ENCODE measurements at regions not wholly inside any gene's neighbourhood (a gene's known extent, or its start where the extent isn't known, plus 50 kb on each side); places are given as distances from the start of the nearest gene placed in this dataset.

DNA sequence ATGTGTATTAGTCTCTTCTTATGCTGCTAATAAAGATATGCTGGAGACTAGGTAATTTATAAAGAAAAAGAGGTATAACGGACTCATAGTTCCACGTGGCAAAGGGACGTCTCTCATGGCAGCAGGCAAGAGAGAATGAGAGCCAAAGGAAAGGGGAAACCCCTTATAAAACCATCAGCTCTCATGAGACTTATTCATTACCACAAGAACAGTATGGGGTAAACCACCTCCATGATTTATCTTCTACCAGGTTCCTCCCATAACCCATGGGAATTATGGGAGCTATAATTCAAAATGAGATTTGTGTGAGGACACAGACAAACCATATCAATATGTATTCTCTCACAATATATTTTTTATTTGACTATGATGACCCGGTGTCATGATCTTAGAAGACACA is 109.1 kb downstream of the UTRN start:
- H3K4me3 ChIP-seq (ENCODE audit: low read depth, low read length), result no peak overlapping the region
- H2AFZ ChIP-seq (ENCODE audit: low read length, unreplicated experiment), result no peak overlapping the region
- H3K27ac ChIP-seq (ENCODE audit: low read depth, low read length), result no peak overlapping the region
- H3K4me1 ChIP-seq (ENCODE audit: control insufficient read depth, insufficient read depth, low read length, unreplicated experiment), result peaks cover 21% of the 10 kb centered on the region
- peaks cover 13% of the 10 kb centered on the region for H3K36me3 ChIP-seq (ENCODE audit: insufficient read depth, low read length)
- no peaks in the 10 kb centered on the region for H3K27me3 ChIP-seq (ENCODE audit: insufficient read depth, low read length)
- H3K79me2 ChIP-seq (ENCODE audit: control insufficient read depth, insufficient read depth, low read length, unreplicated experiment), result peaks cover 31% of the 10 kb centered on the region

GRCh38 chr6:144395014-144395413 is 109.9 kb downstream of the UTRN start:
- Histone ChIP-seq H3K27me3 (ENCODE audit: insufficient read depth, low read length) (no peaks in the 10 kb centered on the region), H2AFZ (ENCODE audit: low read length, unreplicated experiment) (no peak overlapping the region), H3K36me3 (ENCODE audit: insufficient read depth, low read length) (peaks cover 13% of the 10 kb centered on the region), H3K79me2 (ENCODE audit: control insufficient read depth, insufficient read depth, low read length, unreplicated experiment) (peaks cover 35% of the 10 kb centered on the region), H3K4me3 (ENCODE audit: low read depth, low read length) (no peak overlapping the region), H3K4me1 (ENCODE audit: control insufficient read depth, insufficient read depth, low read length, unreplicated experiment) (peaks cover 21% of the 10 kb centered on the region), H3K27ac (ENCODE audit: low read depth, low read length) (no peak overlapping the region)

- H3K27ac ChIP-seq (ENCODE audit: low read depth, low read length), result no peak overlapping the region
- H2AFZ ChIP-seq (ENCODE audit: low read length, unreplicated experiment), result no peak overlapping the region
- peaks cover 21% of the 10 kb centered on the region for H3K4me1 ChIP-seq (ENCODE audit: control insufficient read depth, insufficient read depth, low read length, unreplicated experiment)
- H3K4me3 ChIP-seq (ENCODE audit: low read depth, low read length), result no peak overlapping the region
- H3K36me3 ChIP-seq (ENCODE audit: insufficient read depth, low read length), result peaks cover 13% of the 10 kb centered on the region
- H3K79me2 ChIP-seq (ENCODE audit: control insufficient read depth, insufficient read depth, low read length, unreplicated experiment), result peaks cover 35% of the 10 kb centered on the region
- H3K27me3 ChIP-seq (ENCODE audit: insufficient read depth, low read length), result no peaks in the 10 kb centered on the region
Measured at GRCh38 chr6:144395826-144396225, 110.7 kb downstream of the UTRN start.

- Histone ChIP-seq H3K79me2 (ENCODE audit: control insufficient read depth, insufficient read depth, low read length, unreplicated experiment) (peaks cover 36% of the 10 kb centered on the region), H2AFZ (ENCODE audit: low read length, unreplicated experiment) (no peak overlapping the region), H3K4me1 (ENCODE audit: control insufficient read depth, insufficient read depth, low read length, unreplicated experiment) (peaks cover 17% of the 10 kb centered on the region), H3K4me3 (ENCODE audit: low read depth, low read length) (no peak overlapping the region), H3K27me3 (ENCODE audit: insufficient read depth, low read length) (no peaks in the 10 kb centered on the region), H3K27ac (ENCODE audit: low read depth, low read length) (no peak overlapping the region), H3K36me3 (ENCODE audit: insufficient read depth, low read length) (peaks cover 13% of the 10 kb centered on the region)
Measured at GRCh38 chr6:144397141-144397540, 112.0 kb downstream of the UTRN start.

DNA sequence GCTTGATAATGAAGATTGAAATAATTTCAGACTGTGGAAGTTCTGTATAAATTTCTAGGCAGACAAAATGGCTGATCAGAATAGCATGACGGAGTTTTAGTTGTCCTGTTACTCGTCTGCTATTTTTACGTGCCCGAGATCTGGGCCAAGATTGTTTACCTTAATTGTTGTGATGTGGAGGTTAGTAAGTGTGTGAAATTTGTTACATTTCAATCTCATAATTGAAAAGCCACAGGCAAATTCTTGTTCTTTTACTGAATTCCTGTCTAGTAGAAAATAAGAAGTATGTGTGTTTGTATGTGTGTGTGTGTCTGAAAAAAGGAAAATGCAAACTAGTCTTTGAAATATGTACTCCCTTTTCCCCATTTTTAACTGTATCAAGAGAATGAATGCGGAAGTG is 115.2 kb downstream of the UTRN start:
- H3K4me1 ChIP-seq (ENCODE audit: control insufficient read depth, insufficient read depth, low read length, unreplicated experiment), result peaks cover 10% of the 10 kb centered on the region
- no peak overlapping the region for H3K4me3 ChIP-seq (ENCODE audit: low read depth, low read length)
- H3K36me3 ChIP-seq (ENCODE audit: insufficient read depth, low read length), result peaks cover 13% of the 10 kb centered on the region
- no peaks in the 10 kb centered on the region for H3K27me3 ChIP-seq (ENCODE audit: insufficient read depth, low read length)
- no peak overlapping the region for H2AFZ ChIP-seq (ENCODE audit: low read length, unreplicated experiment)
- no peak overlapping the region for H3K27ac ChIP-seq (ENCODE audit: low read depth, low read length)
- peaks cover 29% of the 10 kb centered on the region for H3K79me2 ChIP-seq (ENCODE audit: control insufficient read depth, insufficient read depth, low read length, unreplicated experiment)

GRCh38 chr6:144401736-144402733 is 116.9 kb downstream of the UTRN start:
- H3K79me2 ChIP-seq (ENCODE audit: control insufficient read depth, insufficient read depth, low read length, unreplicated experiment), result peaks cover 20% of the 10 kb centered on the region
- no peak overlapping the region for H3K27ac ChIP-seq (ENCODE audit: low read depth, low read length)
- no peaks in the 10 kb centered on the region for H3K27me3 ChIP-seq (ENCODE audit: insufficient read depth, low read length)
- H3K4me1 ChIP-seq (ENCODE audit: control insufficient read depth, insufficient read depth, low read length, unreplicated experiment), result peaks cover 8% of the 10 kb centered on the region
- H2AFZ ChIP-seq (ENCODE audit: low read length, unreplicated experiment), result no peak overlapping the region
- no peak overlapping the region for H3K4me3 ChIP-seq (ENCODE audit: low read depth, low read length)
- H3K36me3 ChIP-seq (ENCODE audit: insufficient read depth, low read length), result peaks cover 13% of the 10 kb centered on the region

DNA sequence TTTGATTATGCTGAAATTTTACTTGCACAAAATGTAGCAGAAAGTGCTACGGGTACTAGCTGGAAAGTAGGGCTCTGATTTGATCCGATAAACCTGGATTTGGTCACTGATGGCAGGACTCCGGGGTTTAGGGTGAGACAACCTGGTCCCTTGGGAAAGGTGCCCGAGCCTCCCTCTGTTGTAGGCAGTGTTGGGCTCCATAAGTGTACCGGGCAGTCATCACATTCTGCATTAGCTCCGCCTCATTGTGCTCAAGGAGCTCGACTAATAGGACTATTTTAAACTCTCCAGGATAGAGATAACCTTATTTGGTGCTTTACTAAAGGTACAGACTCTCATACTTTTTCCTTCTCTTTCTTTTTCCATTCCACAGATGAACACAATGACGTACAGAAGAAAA is 117.6 kb downstream of the UTRN start:
- no peak overlapping the region for H3K27ac ChIP-seq (ENCODE audit: low read depth, low read length)
- H2AFZ ChIP-seq (ENCODE audit: low read length, unreplicated experiment), result no peak overlapping the region
- peaks cover 16% of the 10 kb centered on the region for H3K79me2 ChIP-seq (ENCODE audit: control insufficient read depth, insufficient read depth, low read length, unreplicated experiment)
- H3K4me1 ChIP-seq (ENCODE audit: control insufficient read depth, insufficient read depth, low read length, unreplicated experiment), result peaks cover 15% of the 10 kb centered on the region
- no peaks in the 10 kb centered on the region for H3K27me3 ChIP-seq (ENCODE audit: insufficient read depth, low read length)
- peaks cover 10% of the 10 kb centered on the region for H3K36me3 ChIP-seq (ENCODE audit: insufficient read depth, low read length)
- H3K4me3 ChIP-seq (ENCODE audit: low read depth, low read length), result no peak overlapping the region

DNA sequence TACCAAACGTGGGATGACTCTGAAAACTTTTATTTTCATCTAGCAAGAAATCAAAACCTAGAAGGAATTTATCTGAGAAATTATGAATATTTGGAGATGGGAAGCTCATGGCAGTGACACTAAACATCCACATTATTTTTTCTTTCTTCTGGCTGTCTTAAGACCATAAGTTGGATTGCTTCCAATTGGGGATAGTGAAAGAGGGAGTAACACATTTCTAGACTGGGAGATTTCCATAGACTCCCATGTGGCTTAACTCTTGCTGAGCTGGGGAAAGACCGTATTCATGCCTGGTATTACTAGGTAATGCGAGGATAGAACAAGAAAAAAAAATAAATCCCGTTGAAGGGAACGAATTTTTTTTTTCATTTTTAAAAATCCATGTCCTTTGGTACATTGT is 120.0 kb downstream of the UTRN start:
- Histone ChIP-seq H3K4me3 (ENCODE audit: low read depth, low read length) (peak overlapping the region; percentile 23; the same call in 1 of the 2 replicates), H3K27ac (ENCODE audit: low read depth, low read length) (no peak overlapping the region), H3K79me2 (ENCODE audit: control insufficient read depth, insufficient read depth, low read length, unreplicated experiment) (peaks cover 10% of the 10 kb centered on the region), H3K4me1 (ENCODE audit: control insufficient read depth, insufficient read depth, low read length, unreplicated experiment) (peaks cover 27% of the 10 kb centered on the region), H2AFZ (ENCODE audit: low read length, unreplicated experiment) (peak overlapping the region; percentile 15), H3K36me3 (ENCODE audit: insufficient read depth, low read length) (no peaks in the 10 kb centered on the region), H3K27me3 (ENCODE audit: insufficient read depth, low read length) (no peaks in the 10 kb centered on the region)

- H2AFZ ChIP-seq (ENCODE audit: low read length, unreplicated experiment), result no peak overlapping the region
- H3K79me2 ChIP-seq (ENCODE audit: control insufficient read depth, insufficient read depth, low read length, unreplicated experiment), result peaks cover 12% of the 10 kb centered on the region
- peaks cover 30% of the 10 kb centered on the region for H3K4me1 ChIP-seq (ENCODE audit: control insufficient read depth, insufficient read depth, low read length, unreplicated experiment)
- H3K36me3 ChIP-seq (ENCODE audit: insufficient read depth, low read length), result no peaks in the 10 kb centered on the region
- H3K4me3 ChIP-seq (ENCODE audit: low read depth, low read length), result no peak overlapping the region
- no peaks in the 10 kb centered on the region for H3K27me3 ChIP-seq (ENCODE audit: insufficient read depth, low read length)
- H3K27ac ChIP-seq (ENCODE audit: low read depth, low read length), result no peak overlapping the region
Measured at GRCh38 chr6:144406796-144407195, 121.7 kb downstream of the UTRN start.

- Histone ChIP-seq H3K27me3 (ENCODE audit: insufficient read depth, low read length) (no peaks in the 10 kb centered on the region), H3K4me3 (ENCODE audit: low read depth, low read length) (no peak overlapping the region), H3K36me3 (ENCODE audit: insufficient read depth, low read length) (no peaks in the 10 kb centered on the region), H3K79me2 (ENCODE audit: control insufficient read depth, insufficient read depth, low read length, unreplicated experiment) (peaks cover 17% of the 10 kb centered on the region), H3K27ac (ENCODE audit: low read depth, low read length) (no peak overlapping the region), H3K4me1 (ENCODE audit: control insufficient read depth, insufficient read depth, low read length, unreplicated experiment) (peaks cover 36% of the 10 kb centered on the region), H2AFZ (ENCODE audit: low read length, unreplicated experiment) (no peak overlapping the region)
Measured at GRCh38 chr6:144408161-144408560, 123.0 kb downstream of the UTRN start.

DNA sequence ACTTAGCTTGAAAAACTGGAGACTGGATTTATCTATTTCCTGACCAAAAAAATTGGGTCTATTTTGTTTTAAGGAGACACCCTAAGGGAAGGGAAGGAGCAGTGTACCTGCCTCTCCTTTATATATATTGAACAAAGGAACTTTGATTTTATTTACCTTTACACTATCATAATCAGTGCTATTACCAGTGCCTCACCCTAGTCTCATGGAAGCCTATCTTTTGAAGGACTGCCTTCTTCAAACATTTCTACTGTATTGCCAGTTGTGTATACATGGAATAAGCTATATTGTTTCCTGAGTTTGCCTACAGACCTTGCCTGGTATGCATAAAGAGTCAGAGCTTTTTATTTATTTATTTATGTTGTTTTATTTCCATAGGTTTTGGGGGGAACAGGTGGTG is 124.9 kb downstream of the UTRN start:
- Histone ChIP-seq H3K36me3 (ENCODE audit: insufficient read depth, low read length) (no peaks in the 10 kb centered on the region), H2AFZ (ENCODE audit: low read length, unreplicated experiment) (no peak overlapping the region), H3K4me1 (ENCODE audit: control insufficient read depth, insufficient read depth, low read length, unreplicated experiment) (peaks cover 41% of the 10 kb centered on the region), H3K79me2 (ENCODE audit: control insufficient read depth, insufficient read depth, low read length, unreplicated experiment) (peaks cover 22% of the 10 kb centered on the region), H3K27ac (ENCODE audit: low read depth, low read length) (no peak overlapping the region), H3K4me3 (ENCODE audit: low read depth, low read length) (no peak overlapping the region), H3K27me3 (ENCODE audit: insufficient read depth, low read length) (no peaks in the 10 kb centered on the region)

Data from ACC112 (cell line).